Muscle layer of colon (tissue), 2 donors: ENCODE measurements at regions not wholly inside any gene's neighbourhood (a gene's known extent, or its start where the extent isn't known, plus 50 kb on each side); places are given as distances from the start of the nearest gene placed in this dataset.

Source experiments
- H3K27ac ChIP-seq: one replicate; pipeline ENCODE4 v1.7.0; 2013; ENCODE audit warnings: low read depth, mild to moderate bottlenecking, low read length, moderate library complexity
- H3K27me3 ChIP-seq, 2 donors: one replicate each; pipeline ENCODE4 v1.7.0; 2013; ENCODE audit warnings: low read length in 2 of 2, mild to moderate bottlenecking in 2 of 2; ENCODE audit not compliant: insufficient read depth in 2 of 2, control insufficient read depth in 1 of 2
- H3K36me3 ChIP-seq: one replicate; pipeline ENCODE4 v1.7.0; 2013; ENCODE audit warnings: mild to moderate bottlenecking, low read length; ENCODE audit not compliant: insufficient read depth
- H3K4me1 ChIP-seq: one replicate; pipeline ENCODE4 v1.7.0; 2013; ENCODE audit warnings: mild to moderate bottlenecking, low read length; ENCODE audit not compliant: insufficient read depth
- H3K4me3 ChIP-seq, 2 donors: one replicate each; pipeline ENCODE4 v1.7.0; 2013; ENCODE audit warnings: low read length in 2 of 2, low read depth in 1 of 2, mild to moderate bottlenecking in 1 of 2, moderate library complexity in 1 of 2
- H3K9ac ChIP-seq: one replicate; pipeline ENCODE4 v1.7.0; 2013; ENCODE audit warnings: low read length
- H3K9me3 ChIP-seq: one replicate; pipeline ENCODE4 v1.7.0; 2013; ENCODE audit warnings: mild to moderate bottlenecking, low read length
- donor health status: abdominal sarcoma.
- donor health status: Adenocarcinoma of cecum.

DNA sequence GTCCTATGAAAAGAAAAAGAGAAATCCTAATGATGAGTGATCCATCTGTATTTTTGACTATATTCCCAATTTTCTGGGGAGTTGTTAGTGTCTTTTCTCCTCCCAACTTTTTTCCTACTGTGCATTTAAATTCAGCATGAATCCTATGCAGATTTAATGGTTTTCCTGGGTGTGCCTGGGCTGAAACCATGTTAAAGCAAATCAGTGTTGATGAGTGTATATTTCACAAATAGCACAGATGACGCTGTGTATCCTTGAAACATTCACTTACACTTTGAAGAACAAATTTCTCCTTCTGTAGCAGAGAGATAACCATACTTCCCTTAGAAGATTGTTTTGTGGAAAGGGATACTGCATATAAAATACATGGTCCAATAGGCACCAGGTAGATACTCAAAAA, 114.3 kb downstream of the TRIB2 start:
- Histone ChIP-seq H3K9ac (no peak overlapping the region), H3K4me3 (no peak overlapping the region), H3K9me3 (no peaks in the 10 kb centered on the region), H3K4me1 (no peaks in the 10 kb centered on the region), H3K36me3 (no peaks in the 10 kb centered on the region), H3K27ac (no peak overlapping the region), H3K27me3 (no peaks in the 10 kb centered on the region)

DNA sequence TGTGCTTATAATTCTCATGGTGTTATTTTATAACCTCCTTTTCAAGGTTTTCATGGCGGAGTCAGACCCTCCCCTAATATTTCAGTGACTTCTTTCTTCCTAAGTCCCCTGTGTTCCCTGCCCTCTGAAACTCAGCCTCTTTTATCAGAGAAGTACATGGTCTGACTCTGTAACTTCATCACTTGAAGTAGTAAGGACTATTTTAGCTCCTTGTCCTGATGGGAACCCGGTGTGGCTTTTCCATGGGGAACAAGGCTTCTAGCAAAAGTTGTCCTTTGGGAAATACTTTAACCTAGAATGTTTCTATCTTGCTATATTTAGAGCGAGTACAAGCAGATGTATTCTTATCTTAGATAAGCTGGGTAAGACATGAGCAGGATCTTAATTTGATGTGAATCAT, 117.5 kb downstream of the TRIB2 start:
- H3K36me3 ChIP-seq: no peaks in the 10 kb centered on the region
- H3K27ac ChIP-seq: no peak overlapping the region
- no peak overlapping the region for H3K9ac ChIP-seq

DNA sequence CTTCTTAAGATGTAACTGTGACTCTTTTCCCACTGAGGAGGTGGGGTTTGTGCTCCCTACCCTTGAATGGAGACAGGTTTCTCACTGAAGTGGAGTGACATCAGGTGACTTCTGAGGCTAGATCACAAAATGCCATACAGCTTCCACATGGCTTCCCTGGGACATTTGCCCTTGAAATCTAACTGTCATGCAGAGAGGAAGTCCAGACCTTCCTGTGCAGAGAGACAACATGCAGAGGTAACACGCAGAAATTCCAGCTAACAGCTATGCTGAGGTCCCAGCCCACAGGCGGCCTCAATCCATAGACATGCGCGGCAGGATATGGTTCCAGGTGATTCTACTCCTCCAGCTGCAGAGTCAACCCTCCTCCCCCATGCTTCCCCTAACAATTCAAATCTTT, 119.0 kb downstream of the TRIB2 start:
- no peaks in the 10 kb centered on the region for H3K27me3 ChIP-seq
- H3K36me3 ChIP-seq: no peaks in the 10 kb centered on the region
- no peak overlapping the region for H3K9ac ChIP-seq
- no peaks in the 10 kb centered on the region for H3K9me3 ChIP-seq
- H3K4me1 ChIP-seq: no peaks in the 10 kb centered on the region
- H3K27ac ChIP-seq: no peak overlapping the region
- H3K4me3 ChIP-seq: no peak overlapping the region

More for the DNA sequence above, 117.5 kb downstream of the TRIB2 start:
- no peaks in the 10 kb centered on the region for H3K4me1 ChIP-seq
- H3K9me3 ChIP-seq: no peaks in the 10 kb centered on the region
- no peaks in the 10 kb centered on the region for H3K27me3 ChIP-seq
- no peak overlapping the region for H3K4me3 ChIP-seq

DNA sequence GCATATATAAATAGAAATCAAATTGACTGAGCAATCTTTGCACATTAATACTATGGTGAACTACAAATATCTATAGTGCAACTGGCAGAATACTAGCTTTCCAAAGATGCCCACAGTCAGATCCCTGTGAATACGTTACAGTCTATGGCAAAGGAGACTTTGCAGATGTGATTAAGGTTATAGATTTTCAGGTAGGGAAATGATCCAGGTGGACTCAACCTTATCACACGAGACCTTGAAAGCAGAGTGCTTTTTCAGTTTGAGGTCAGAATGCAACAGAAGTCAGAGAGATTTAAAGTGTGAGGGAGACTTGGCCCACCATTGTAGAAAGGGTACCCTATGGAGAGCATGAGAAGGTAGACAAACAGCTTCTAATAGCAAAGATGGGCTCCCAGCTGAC, 122.6 kb downstream of the TRIB2 start:
- no peak overlapping the region for H3K27ac ChIP-seq
- H3K4me3 ChIP-seq: no peak overlapping the region
- H3K9ac ChIP-seq: no peak overlapping the region
- H3K27me3 ChIP-seq: no peaks in the 10 kb centered on the region
- no peaks in the 10 kb centered on the region for H3K9me3 ChIP-seq
- peaks cover 2% of the 10 kb centered on the region for H3K4me1 ChIP-seq
- no peaks in the 10 kb centered on the region for H3K36me3 ChIP-seq

DNA sequence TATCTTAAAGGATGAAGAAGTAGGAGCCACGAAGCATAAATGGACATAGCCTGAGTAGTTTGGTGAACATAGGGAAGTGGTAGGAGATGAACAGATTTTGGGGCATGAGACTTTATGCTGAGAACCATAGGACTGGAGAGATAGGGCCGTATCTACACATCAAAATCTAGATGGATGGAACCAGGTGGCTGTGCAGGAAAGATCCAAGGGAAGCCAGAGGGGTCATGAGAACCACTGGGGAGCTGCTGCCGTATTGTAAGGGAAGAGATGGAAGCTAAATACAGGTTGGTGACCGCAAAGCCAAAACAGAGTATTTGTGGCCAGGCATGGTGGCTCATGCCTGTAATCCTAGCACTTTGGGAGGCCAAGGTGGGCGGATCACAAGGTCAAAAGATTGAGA, 124.3 kb downstream of the TRIB2 start:
- Histone ChIP-seq H3K27me3 (no peaks in the 10 kb centered on the region), H3K9me3 (no peaks in the 10 kb centered on the region), H3K4me1 (peaks cover 8% of the 10 kb centered on the region), H3K36me3 (no peaks in the 10 kb centered on the region), H3K9ac (no peak overlapping the region), H3K4me3 (no peak overlapping the region), H3K27ac (no peak overlapping the region)

DNA sequence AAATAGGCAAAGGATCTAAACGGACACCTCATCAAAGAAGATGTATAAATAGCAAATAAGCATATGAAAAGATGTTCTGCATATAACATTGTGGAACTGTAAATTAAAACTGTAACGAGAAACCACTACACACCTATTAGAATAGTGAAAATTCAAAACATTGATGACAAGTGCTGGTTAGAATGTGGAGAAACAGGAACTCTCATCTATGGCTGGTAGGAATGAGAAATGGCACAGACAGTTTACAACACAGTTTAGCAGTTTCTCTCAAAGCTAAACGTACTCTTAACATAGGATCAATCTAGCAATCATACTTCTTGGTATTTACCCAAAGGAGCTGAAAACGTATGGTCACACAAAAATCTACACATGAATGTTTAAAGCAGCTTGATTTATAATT, 126.2 kb downstream of the TRIB2 start:
- no peaks in the 10 kb centered on the region for H3K36me3 ChIP-seq
- no peak overlapping the region for H3K4me3 ChIP-seq
- no peak overlapping the region for H3K27ac ChIP-seq
- peaks cover 8% of the 10 kb centered on the region for H3K4me1 ChIP-seq
- no peaks in the 10 kb centered on the region for H3K9me3 ChIP-seq
- H3K27me3 ChIP-seq: no peaks in the 10 kb centered on the region
- H3K9ac ChIP-seq: no peak overlapping the region

DNA sequence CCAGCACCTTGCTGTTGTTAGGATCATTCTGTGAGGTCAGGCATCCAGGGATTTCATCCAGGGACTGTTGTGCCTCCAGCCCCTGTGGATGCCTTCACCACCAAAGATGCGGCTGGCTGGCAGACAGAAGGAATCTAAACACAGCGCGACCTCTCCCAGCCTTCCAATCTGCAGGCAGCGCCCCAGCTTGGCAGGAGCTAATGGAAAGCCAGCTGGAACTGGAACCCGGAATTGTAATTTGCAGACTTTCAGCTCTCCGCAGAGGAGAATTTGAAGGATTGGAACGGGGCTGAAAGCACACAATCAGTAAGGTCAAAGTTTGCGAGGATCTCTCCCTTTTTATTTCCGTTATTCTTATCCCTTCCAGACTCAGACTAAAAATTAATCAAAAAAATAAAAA, 127.8 kb downstream of the TRIB2 start:
- Histone ChIP-seq H3K9ac (no peak overlapping the region), H3K36me3 (no peaks in the 10 kb centered on the region), H3K27me3 (no peaks in the 10 kb centered on the region), H3K27ac (no peak overlapping the region), H3K4me3 (no peak overlapping the region), H3K9me3 (no peaks in the 10 kb centered on the region), H3K4me1 (peaks cover 8% of the 10 kb centered on the region)

DNA sequence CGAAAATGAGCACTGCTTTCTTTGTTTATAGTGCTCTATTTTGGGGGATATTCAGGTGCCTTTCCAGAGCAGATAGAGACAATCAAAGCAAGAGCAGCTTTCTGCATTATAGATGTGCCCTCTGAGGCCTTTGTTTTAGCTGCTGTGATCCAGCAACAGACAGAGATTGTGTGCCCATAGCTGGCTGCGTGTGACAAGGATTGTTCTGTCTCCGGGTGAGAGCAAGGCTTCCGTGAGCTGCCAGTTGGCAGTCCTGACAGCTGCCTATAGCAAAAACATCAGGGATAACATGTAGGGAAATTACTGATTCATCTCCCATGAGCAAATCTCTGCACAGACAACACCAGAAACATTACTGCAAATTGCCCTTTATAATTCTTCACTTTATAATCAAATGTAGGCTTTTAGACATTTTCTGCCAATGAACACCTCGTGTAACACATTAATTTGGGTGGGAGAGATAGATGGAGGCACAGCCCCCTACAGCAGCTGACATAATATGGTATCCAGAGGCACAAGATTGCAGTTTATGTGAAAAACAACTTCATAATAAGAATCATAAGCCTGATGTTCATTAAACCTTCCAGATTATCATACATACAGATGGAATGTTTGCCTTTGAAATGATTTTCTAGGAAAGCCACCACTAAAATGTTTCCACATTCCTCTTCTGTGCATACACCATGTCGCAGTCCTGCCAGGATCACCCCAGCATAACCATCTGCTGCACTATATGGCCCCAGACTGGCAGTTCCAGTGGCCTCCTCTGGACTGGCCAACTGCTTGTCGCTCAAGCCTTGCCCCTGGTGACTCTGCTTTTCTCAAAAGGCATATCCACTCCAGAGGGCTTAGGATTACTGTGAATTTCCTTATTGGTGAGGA, 131.2 kb downstream of the TRIB2 start:
- Histone ChIP-seq H3K4me3 (no peak overlapping the region), H3K27ac (no peak overlapping the region), H3K9me3 (no peaks in the 10 kb centered on the region), H3K4me1 (peaks cover 8% of the 10 kb centered on the region), H3K9ac (no peak overlapping the region), H3K36me3 (no peaks in the 10 kb centered on the region), H3K27me3 (no peaks in the 10 kb centered on the region)

DNA sequence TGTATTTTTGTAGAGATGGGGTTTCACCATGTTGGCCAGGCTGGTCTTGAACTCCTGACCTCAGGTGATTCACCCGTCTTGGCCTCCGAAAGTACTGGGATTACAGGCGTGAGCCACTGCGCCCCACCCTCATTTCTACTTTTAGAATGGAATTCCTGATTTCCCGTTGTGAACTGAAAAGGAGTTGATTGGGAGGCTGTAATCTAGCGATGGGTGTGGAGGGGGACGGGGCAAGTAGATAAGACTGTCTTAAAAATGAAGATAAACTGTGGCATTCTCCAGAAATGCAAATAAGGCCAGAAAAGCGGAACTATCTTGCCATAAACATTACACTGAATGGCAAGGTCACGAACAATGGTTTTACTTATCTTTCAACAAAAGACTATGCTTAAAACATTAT, 135.4 kb downstream of the TRIB2 start:
- Histone ChIP-seq H3K27me3 (no peaks in the 10 kb centered on the region), H3K4me1 (no peaks in the 10 kb centered on the region), H3K27ac (no peak overlapping the region), H3K36me3 (no peaks in the 10 kb centered on the region), H3K4me3 (no peak overlapping the region), H3K9me3 (no peaks in the 10 kb centered on the region), H3K9ac (no peak overlapping the region)

DNA sequence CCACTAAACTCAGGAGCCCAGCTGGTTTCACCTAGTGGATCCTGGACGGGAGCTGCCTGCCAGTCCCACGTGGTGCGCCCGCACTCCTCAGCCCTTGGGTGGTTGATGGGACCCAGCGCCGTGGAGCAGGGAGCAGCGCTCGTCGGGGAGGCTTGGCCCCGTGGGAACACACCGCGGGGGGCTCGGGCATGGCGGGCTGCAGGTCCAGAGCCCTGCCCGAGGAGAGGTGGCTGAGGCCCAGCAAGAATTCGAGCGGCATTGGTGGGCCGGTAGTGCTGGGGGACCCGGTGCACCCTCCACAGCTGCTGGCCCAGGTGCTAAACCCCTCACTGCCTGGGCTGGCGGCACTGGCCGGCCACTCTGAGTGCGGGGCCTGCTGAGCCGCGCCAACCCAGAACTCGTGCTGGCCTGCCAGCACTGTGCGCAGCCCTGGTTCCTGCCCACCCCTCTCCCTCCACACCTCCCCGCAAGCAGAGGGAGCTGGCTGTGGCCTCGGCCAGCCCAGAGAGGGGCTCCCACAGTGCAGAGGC, 137.3 kb downstream of the TRIB2 start:
- H3K9ac ChIP-seq: no peak overlapping the region
- H3K36me3 ChIP-seq: no peaks in the 10 kb centered on the region
- no peaks in the 10 kb centered on the region for H3K27me3 ChIP-seq
- no peaks in the 10 kb centered on the region for H3K9me3 ChIP-seq
- no peak overlapping the region for H3K27ac ChIP-seq
- no peak overlapping the region for H3K4me3 ChIP-seq
- H3K4me1 ChIP-seq: no peaks in the 10 kb centered on the region

DNA sequence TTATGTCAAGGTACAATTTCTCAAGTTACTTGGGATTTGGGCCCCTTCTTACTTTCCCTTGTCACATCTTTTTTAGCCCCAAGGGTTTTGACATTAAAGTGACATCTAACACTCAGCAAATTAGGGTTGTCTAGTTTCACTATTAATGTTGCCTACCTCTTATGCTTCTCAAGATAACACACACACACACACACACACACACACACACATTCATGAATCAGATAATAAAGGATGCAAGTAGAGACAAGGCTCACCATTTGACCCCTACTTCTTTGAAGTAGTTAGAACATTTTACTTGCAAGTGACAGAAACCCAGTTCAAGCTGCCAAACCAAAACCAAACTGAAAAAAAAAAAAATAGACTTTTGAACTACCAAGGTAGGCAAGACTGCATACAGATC, 138.8 kb downstream of the TRIB2 start:
- no peak overlapping the region for H3K4me3 ChIP-seq
- H3K27me3 ChIP-seq: no peaks in the 10 kb centered on the region
- no peak overlapping the region for H3K27ac ChIP-seq
- H3K4me1 ChIP-seq: no peaks in the 10 kb centered on the region
- no peak overlapping the region for H3K9ac ChIP-seq
- H3K36me3 ChIP-seq: no peaks in the 10 kb centered on the region
- no peaks in the 10 kb centered on the region for H3K9me3 ChIP-seq
